HCT116 (cell line): ENCODE measurements at regions not wholly inside any gene's neighbourhood (a gene's known extent, or its start where the extent isn't known, plus 50 kb on each side); places are given as distances from the start of the nearest gene placed in this dataset.

Source experiments
- ATAC-seq: fragments of 200-7000 bp; cut with Tn5 transposase; 2 replicates; pipeline ENCODE4 v1.9.1; 2020; ENCODE audit warnings: mild to moderate bottlenecking, moderate library complexity
- BruUV-seq: library from RNA; stranded (reverse); fragments of 400-500 nt; replicated peaks from 2 replicates; lab custom pipeline; 2021; lab: Mats Ljungman, UMichigan
- CTCF ChIA-PET: fragments of 300-600 bp; sonication (Branson Sonifier 250); formaldehyde crosslinking; loops from one replicate; lab custom pipeline; 2021; ENCODE audit warnings: antibody characterized with exemption; lab: Charles Lee
- POLR2A ChIA-PET: fragments of 300-600, 350-600 bp; sonication (Branson Sonifier 250); formaldehyde crosslinking; loops from one replicate; lab custom pipeline; 2021; ENCODE audit warnings: antibody characterized with exemption; lab: Charles Lee
- RAD21 ChIA-PET, 2 experiments: fragments of 300-600 bp; sonication (Branson Sonifier 250); formaldehyde crosslinking; loops; one replicate each; lab custom pipeline; 2023; ENCODE audit warnings: low total read pairs in 2 of 2; ENCODE audit not compliant: uncharacterized antibody in 2 of 2, unreplicated experiment in 2 of 2, low non-redundant PET in 1 of 2; lab: Charles Lee
- DNase-seq: peaks from one replicate; pipeline ENCODE4 v3.0.0-alpha.2; 2010; ENCODE audit warnings: low read depth, low spot score
- H2AFZ ChIP-seq: fragments of 200-600 bp; shearing (Covaris generic), sonication (generic); 2 replicates; pipeline ENCODE4 v1.6.1; 2017; ENCODE audit warnings: low read depth, mixed run types, mixed read lengths, antibody characterized with exemption, low read length; ENCODE audit not compliant: poor library complexity, severe bottlenecking
- H3K27ac ChIP-seq: 2 replicates; pipeline ENCODE4 v1.5.1; 2012; ENCODE audit warnings: low read depth, low read length
- H3K27me3 ChIP-seq: fragments of 200-600 bp; sonication (generic); 2 replicates; pipeline ENCODE4 v1.6.1; 2016; ENCODE audit warnings: mixed run types, low read length, mixed read lengths; ENCODE audit not compliant: insufficient read depth
- H3K36me3 ChIP-seq, 2 experiments: fragments of 200-500 bp in 1 of 2; fragments of 200-600 bp in 1 of 2; sonication (Bioruptor generic) in 1 of 2; sonication (generic) in 1 of 2; 2 replicates each; pipeline versions ENCODE4 v1.5.1 to v1.6.1; 2014 to 2016; ENCODE audit warnings: low read length in 2 of 2, inconsistent platforms in 1 of 2, mixed read lengths in 1 of 2, mixed run types in 1 of 2; ENCODE audit not compliant: insufficient read depth in 2 of 2, control insufficient read depth in 1 of 2
- H3K4me1 ChIP-seq, 2 experiments: fragments of 200-600 bp in 1 of 2; sonication (generic) in 1 of 2; 2 replicates each; pipeline versions ENCODE4 v1.5.1 to v1.6.1; 2012 to 2017; ENCODE audit warnings: low read length in 2 of 2, inconsistent platforms in 1 of 2, mild to moderate bottlenecking in 1 of 2, mixed read lengths in 1 of 2, mixed run types in 1 of 2, moderate library complexity in 1 of 2; ENCODE audit not compliant: insufficient read depth in 2 of 2, control insufficient read depth in 1 of 2
- H3K4me2 ChIP-seq: fragments of 200-600 bp; sonication (generic); 2 replicates; pipeline ENCODE4 v1.6.1; 2017; ENCODE audit warnings: mixed run types, low read length, mixed read lengths
- H3K4me3 ChIP-seq, 2 experiments: fragments of 200-600 bp in 1 of 2; sonication (generic) in 1 of 2; replicated peaks in 1 of 2; 2 replicates each; pipeline ENCODE4 v1.5.1; 2011 to 2016; ENCODE audit warnings: low read length in 2 of 2, control low read depth in 1 of 2, low read depth in 1 of 2, mild to moderate bottlenecking in 1 of 2, mixed read lengths in 1 of 2, mixed run types in 1 of 2
- H3K79me2 ChIP-seq: fragments of 200-600 bp; sonication (generic); 2 replicates; pipeline ENCODE4 v1.6.1; 2017; ENCODE audit warnings: mild to moderate bottlenecking, mixed run types, low read length, moderate library complexity, mixed read lengths; ENCODE audit not compliant: insufficient read depth
- H3K9ac ChIP-seq: fragments of 200-600 bp; sonication (generic); 2 replicates; pipeline ENCODE4 v1.6.1; 2016; ENCODE audit warnings: low read length, mixed read lengths
- H3K9me2 ChIP-seq: fragments of 200-600 bp; sonication (generic), shearing (Covaris generic); 2 replicates; pipeline ENCODE4 v1.6.1; 2017; ENCODE audit warnings: mixed run types, mild to moderate bottlenecking, moderate library complexity; ENCODE audit not compliant: insufficient read depth
- H3K9me3 ChIP-seq, 2 experiments: fragments of 200-500 bp in 1 of 2; fragments of 200-600 bp in 1 of 2; sonication (Bioruptor generic) in 1 of 2; sonication (generic) in 1 of 2; 2 replicates each; pipeline ENCODE4 v1.6.1; 2014 to 2017; ENCODE audit warnings: low read length in 2 of 2, mixed read lengths in 2 of 2, inconsistent platforms in 1 of 2, low read depth in 1 of 2, mild to moderate bottlenecking in 1 of 2, mixed run types in 1 of 2, moderate library complexity in 1 of 2; ENCODE audit not compliant: control insufficient read depth in 1 of 2, insufficient read depth in 1 of 2
- H4K20me1 ChIP-seq: fragments of 200-600 bp; sonication (generic), shearing (Covaris generic); 2 replicates; pipeline ENCODE4 v1.6.1; 2017; ENCODE audit warnings: mixed run types, mild to moderate bottlenecking, moderate library complexity; ENCODE audit not compliant: insufficient read depth
- CBX3 ChIP-seq: IDR thresholded peaks from 2 replicates; pipeline ENCODE4 v1.6.1; 2012; ENCODE audit warnings: low read depth
- ELF1 ChIP-seq: IDR thresholded peaks from 2 replicates; pipeline ENCODE4 v1.6.1; 2012; ENCODE audit warnings: low read depth, borderline replicate concordance
- EZH2 ChIP-seq: fragments of 200-600 bp; sonication (generic); IDR thresholded peaks from 2 replicates; pipeline ENCODE4 v1.6.1; 2017; ENCODE audit warnings: antibody characterized with exemption, mixed run types
- FOSL1 ChIP-seq: IDR thresholded peaks from 2 replicates; pipeline ENCODE4 v1.6.1; 2012; ENCODE audit warnings: low read depth
- JUND ChIP-seq: IDR thresholded peaks from 2 replicates; pipeline ENCODE4 v1.6.1; 2012
- POLR2A ChIP-seq: IDR thresholded peaks from 2 replicates; pipeline ENCODE4 v1.7.0; 2011; ENCODE audit warnings: borderline replicate concordance; ENCODE audit not compliant: insufficient read depth, insufficient read length; ENCODE audit errors: extremely low read depth
- POLR2AphosphoS5 ChIP-seq: IDR thresholded peaks from 2 replicates; pipeline ENCODE4 v1.6.1; 2011; ENCODE audit warnings: mild to moderate bottlenecking, low read depth, low read length, moderate library complexity
- RAD21 ChIP-seq: IDR thresholded peaks from 2 replicates; pipeline ENCODE4 v1.6.1; 2012; ENCODE audit warnings: low read depth, mild to moderate bottlenecking
- SIN3A ChIP-seq: IDR thresholded peaks from 2 replicates; pipeline ENCODE4 v1.6.1; 2012; ENCODE audit warnings: low read depth
- TCF7L2 ChIP-seq: IDR thresholded peaks from 2 replicates; pipeline ENCODE4 v1.7.0; 2011; ENCODE audit warnings: borderline replicate concordance, inconsistent platforms; ENCODE audit not compliant: insufficient read depth, insufficient read length; ENCODE audit errors: extremely low read depth
- YY1 ChIP-seq: IDR thresholded peaks from 2 replicates; pipeline ENCODE4 v1.6.1; 2011; ENCODE audit warnings: low read length, low read depth, moderate library complexity, mild to moderate bottlenecking; ENCODE audit not compliant: insufficient replicate concordance; ENCODE audit errors: extremely low read depth
- intact Hi-C: fragments of 100-400 bp; cut with micrococcal nuclease; formaldehyde crosslinking; loops from 2 replicates; pipeline ENCODE4 v1.10.0; 2022
- TF ChIP-seq, protein P1 (sequence below): IDR thresholded peaks from 2 replicates; pipeline ENCODE4 v1.6.1; 2012
- TF ChIP-seq, protein P2 (sequence below): IDR thresholded peaks from 2 replicates; pipeline ENCODE4 v1.6.1; 2011; ENCODE audit warnings: mild to moderate bottlenecking, low read length, moderate library complexity; ENCODE audit not compliant: insufficient replicate concordance; ENCODE audit errors: extremely low read depth
- TF ChIP-seq, protein P3 (sequence below): IDR thresholded peaks from 2 replicates; pipeline ENCODE4 v1.6.1; 2012; ENCODE audit warnings: low read depth
- TF ChIP-seq, protein P4 (sequence below): IDR thresholded peaks from 2 replicates; pipeline ENCODE4 v1.6.1; 2012

DNA sequence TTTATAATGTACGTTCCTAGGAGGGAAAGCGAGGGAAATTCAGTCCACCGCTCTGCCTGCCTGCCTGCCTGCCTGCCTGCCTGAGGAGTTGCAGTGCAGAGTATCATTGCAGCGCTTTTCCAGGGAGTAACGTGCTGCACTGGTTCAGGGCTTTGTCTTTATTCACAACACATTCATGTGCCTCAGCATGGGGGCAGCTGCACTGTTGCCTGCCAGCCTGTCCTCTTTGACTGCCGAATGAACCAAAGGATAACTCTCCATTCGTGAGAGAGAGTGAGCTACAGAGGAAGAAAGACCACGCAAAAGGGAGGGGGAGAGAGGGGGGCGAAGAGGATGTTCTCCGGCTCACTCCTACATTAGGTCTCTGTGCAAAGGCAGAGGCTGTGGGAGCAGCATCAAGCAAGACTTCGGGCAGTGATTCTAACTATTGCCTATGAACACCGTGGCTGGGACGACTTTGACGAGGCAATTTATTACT lies 791.2 kb downstream of the MAT2B start:
- no peaks in the 10 kb centered on the region for H3K9me2 ChIP-seq
- ChIA-PET RAD21 (no interaction called here), CTCF (no interaction called here), POLR2A (no interaction called here)
- intact Hi-C loops: no loop called here
- BruUV-seq: no TSS peak
- no peaks in the 10 kb centered on the region for H3K79me2 ChIP-seq
- H3K27ac ChIP-seq: no peak overlapping the region
- no peak overlapping the region for H3K4me2 ChIP-seq
- TF ChIP-seq, protein P1, sequence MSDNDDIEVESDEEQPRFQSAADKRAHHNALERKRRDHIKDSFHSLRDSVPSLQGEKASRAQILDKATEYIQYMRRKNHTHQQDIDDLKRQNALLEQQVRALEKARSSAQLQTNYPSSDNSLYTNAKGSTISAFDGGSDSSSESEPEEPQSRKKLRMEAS: no peak
- no peak for TF ChIP-seq EZH2
- TF ChIP-seq, protein P2, sequence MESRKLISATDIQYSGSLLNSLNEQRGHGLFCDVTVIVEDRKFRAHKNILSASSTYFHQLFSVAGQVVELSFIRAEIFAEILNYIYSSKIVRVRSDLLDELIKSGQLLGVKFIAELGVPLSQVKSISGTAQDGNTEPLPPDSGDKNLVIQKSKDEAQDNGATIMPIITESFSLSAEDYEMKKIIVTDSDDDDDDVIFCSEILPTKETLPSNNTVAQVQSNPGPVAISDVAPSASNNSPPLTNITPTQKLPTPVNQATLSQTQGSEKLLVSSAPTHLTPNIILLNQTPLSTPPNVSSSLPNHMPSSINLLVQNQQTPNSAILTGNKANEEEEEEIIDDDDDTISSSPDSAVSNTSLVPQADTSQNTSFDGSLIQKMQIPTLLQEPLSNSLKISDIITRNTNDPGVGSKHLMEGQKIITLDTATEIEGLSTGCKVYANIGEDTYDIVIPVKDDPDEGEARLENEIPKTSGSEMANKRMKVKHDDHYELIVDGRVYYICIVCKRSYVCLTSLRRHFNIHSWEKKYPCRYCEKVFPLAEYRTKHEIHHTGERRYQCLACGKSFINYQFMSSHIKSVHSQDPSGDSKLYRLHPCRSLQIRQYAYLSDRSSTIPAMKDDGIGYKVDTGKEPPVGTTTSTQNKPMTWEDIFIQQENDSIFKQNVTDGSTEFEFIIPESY: no peak
- no peak for TF ChIP-seq FOSL1
- TF ChIP-seq SIN3A: no peak
- ATAC-seq (no peak), DNase-seq (no peak)
- H4K20me1 ChIP-seq: no peaks in the 10 kb centered on the region
- no peak overlapping the region for H3K4me3 ChIP-seq
- H3K9ac ChIP-seq: no peak overlapping the region
- H2AFZ ChIP-seq: no peak overlapping the region
- no peaks in the 10 kb centered on the region for H3K4me1 ChIP-seq
- H3K9me3 ChIP-seq: peaks cover 4 to 14% of the 10 kb centered on the region in 2 experiments; a peak in 2 of 4 replicates
- H3K36me3 ChIP-seq: no peaks in the 10 kb centered on the region
- no peaks in the 10 kb centered on the region for H3K27me3 ChIP-seq

DNA sequence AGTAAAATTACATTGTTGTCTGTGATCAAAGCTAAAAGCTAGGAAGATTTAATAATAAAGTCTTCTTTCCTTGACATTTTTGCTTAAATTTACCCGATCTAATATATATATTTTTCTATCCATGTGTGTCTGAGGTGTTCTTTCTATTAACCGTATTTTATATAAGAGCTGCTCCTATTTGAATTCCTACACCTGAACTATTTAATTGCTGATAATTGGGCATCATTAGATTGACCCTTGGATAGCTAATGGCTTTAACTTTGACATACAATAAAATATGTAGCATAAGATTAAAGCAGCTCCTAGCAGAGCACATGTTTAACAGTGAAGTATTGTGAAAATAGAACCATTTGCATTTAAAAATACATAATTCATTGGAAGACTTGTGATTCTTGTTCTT lies 792.7 kb downstream of the MAT2B start:
- DNase-seq: no peak
- Histone ChIP-seq H3K27me3 (no peaks in the 10 kb centered on the region), H3K27ac (no peak overlapping the region), H3K9me3 (peaks cover 4 to 19% of the 10 kb centered on the region in 2 experiments; a peak in 2 of 4 replicates), H3K9ac (no peak overlapping the region), H3K36me3 (no peaks in the 10 kb centered on the region), H3K4me1 (no peaks in the 10 kb centered on the region), H3K79me2 (no peaks in the 10 kb centered on the region), H3K4me2 (no peak overlapping the region), H4K20me1 (no peaks in the 10 kb centered on the region), H3K9me2 (no peaks in the 10 kb centered on the region), H2AFZ (no peak overlapping the region), H3K4me3 (no peak overlapping the region)
- intact Hi-C loops: no loop called here
- no peak for ATAC-seq
- RAD21 ChIA-PET: no interaction called here
- POLR2A ChIA-PET: no interaction called here
- no TSS peak for BruUV-seq
- CTCF ChIA-PET: no interaction called here
- TF ChIP-seq POLR2AphosphoS5: no peak
- no peak for TF ChIP-seq POLR2A
- TF ChIP-seq JUND: no peak
- TF ChIP-seq, protein P3, sequence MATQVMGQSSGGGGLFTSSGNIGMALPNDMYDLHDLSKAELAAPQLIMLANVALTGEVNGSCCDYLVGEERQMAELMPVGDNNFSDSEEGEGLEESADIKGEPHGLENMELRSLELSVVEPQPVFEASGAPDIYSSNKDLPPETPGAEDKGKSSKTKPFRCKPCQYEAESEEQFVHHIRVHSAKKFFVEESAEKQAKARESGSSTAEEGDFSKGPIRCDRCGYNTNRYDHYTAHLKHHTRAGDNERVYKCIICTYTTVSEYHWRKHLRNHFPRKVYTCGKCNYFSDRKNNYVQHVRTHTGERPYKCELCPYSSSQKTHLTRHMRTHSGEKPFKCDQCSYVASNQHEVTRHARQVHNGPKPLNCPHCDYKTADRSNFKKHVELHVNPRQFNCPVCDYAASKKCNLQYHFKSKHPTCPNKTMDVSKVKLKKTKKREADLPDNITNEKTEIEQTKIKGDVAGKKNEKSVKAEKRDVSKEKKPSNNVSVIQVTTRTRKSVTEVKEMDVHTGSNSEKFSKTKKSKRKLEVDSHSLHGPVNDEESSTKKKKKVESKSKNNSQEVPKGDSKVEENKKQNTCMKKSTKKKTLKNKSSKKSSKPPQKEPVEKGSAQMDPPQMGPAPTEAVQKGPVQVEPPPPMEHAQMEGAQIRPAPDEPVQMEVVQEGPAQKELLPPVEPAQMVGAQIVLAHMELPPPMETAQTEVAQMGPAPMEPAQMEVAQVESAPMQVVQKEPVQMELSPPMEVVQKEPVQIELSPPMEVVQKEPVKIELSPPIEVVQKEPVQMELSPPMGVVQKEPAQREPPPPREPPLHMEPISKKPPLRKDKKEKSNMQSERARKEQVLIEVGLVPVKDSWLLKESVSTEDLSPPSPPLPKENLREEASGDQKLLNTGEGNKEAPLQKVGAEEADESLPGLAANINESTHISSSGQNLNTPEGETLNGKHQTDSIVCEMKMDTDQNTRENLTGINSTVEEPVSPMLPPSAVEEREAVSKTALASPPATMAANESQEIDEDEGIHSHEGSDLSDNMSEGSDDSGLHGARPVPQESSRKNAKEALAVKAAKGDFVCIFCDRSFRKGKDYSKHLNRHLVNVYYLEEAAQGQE: no peak
- no peak for TF ChIP-seq TCF7L2
- no peak for TF ChIP-seq EZH2
- TF ChIP-seq, protein P1: no peak
- TF ChIP-seq FOSL1: no peak
- TF ChIP-seq, protein P4, sequence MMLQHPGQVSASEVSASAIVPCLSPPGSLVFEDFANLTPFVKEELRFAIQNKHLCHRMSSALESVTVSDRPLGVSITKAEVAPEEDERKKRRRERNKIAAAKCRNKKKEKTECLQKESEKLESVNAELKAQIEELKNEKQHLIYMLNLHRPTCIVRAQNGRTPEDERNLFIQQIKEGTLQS: no peak
- no peak for TF ChIP-seq RAD21
- no peak for TF ChIP-seq YY1
- no peak for TF ChIP-seq ELF1
- TF ChIP-seq CBX3: no peak
